Activated CD8-positive, alpha-beta memory T cell treated with anti-CD3 and anti-CD28 coated beads, Interleukin-2, amount 50 U/mL, for 24 hours (primary cell): ENCODE measurements at regions not wholly inside any gene's neighbourhood (a gene's known extent, or its start where the extent isn't known, plus 50 kb on each side); places are given as distances from the start of the nearest gene placed in this dataset.
"Not testable (repeated sequence)": the region's sequence is repeated elsewhere in the genome, so short reads cannot be mapped to it uniquely, and the experiment has no call there.

ENCODE experiments used
- DNase-seq: peaks from one replicate; pipeline ENCODE4 v3.0.0-alpha.2; 2020; ENCODE audit errors: extremely low read depth

GRCh38 chr3:106531771-106532329 lies 663.0 kb upstream of the CBLB start:
- not testable (repeated sequence) for DNase-seq

- no peak for DNase-seq
These were observed 664.4 kb upstream of the CBLB start for GRCh38 chr3:106533093-106533787.

- no peak for DNase-seq
These were observed 665.0 kb upstream of the CBLB start for GRCh38 chr3:106533788-106534160.

DNA sequence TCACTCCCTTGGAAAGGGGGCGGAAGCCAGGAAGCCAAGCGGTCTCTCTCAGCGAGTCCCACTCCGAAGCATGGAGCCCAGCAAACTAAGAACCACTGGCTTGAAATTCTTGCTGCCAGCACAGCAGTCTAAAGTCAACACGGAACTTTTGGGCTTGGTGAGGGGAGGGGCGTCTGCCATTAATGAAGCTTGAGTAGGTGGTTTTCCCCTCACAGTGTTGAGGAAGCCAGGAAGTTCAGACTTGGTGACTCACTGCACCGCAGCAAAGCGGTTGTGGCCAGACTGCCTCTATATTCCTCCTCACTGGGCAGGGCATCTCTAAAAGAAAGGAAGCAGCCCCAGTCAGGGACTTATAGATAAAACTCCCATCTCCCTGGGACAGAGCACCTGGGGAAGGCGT lies 665.4 kb upstream of the CBLB start:
- DNase-seq: peak; percentile 25

GRCh38 chr3:106540743-106541142 lies 671.9 kb upstream of the CBLB start:
- no peak for DNase-seq

DNA sequence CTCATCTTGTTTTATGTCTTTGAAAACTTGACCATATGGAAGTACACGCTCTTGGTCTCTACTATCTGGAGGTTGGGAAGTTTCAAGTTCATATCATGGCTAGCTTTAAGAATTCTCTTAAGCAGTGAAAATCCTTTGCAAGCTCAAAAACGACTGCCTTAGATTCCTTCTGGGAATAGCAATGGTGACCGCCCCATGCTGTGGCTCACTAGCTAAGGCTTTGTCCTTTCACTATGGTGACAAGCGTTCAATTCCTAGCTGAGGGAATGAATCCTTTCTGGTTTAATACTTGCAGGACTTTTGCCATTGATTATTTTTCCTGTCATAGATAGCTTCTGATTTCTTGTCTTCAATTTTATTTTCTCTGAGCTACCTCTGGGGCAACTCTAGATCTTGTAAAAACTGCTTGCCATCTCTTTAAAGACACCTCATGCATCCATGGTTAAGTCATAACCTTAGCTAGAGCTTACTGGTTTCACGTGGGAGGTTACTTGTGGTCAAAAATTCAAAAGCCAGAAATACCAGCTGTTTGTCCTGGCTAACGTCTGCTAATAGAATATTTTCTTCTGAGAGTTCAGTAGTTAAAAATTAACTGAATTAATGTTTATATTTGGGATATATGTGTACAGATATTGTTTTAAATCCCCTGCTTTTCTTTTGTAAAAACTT lies 673.4 kb upstream of the CBLB start:
- no peak for DNase-seq

GRCh38 chr3:106552351-106553043 lies 683.7 kb upstream of the CBLB start:
- no peak for DNase-seq

DNA sequence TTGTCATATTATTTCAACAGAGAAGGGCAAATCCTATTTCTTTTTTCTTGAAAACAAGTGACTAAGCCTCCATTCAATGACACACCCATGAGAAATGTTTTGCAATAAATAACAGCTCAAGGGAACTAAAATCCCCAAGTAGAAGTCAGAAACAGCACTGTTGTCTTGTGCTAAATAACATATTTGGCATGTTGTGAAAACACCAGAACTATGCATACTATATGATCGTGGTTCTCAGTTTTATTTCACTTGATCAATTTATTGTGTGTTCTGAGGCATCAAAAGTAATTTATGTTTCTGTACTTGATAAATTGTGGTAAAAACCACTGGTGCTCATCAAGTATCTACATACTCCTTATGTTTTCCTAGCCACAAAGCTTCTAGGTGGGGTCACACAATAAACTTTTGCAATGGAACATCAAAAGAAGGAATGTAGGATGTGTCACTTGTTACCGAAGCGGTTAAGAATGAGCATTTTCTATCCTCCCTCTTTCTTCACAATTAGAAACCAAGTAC lies 691.7 kb upstream of the CBLB start:
- no peak for DNase-seq

DNA sequence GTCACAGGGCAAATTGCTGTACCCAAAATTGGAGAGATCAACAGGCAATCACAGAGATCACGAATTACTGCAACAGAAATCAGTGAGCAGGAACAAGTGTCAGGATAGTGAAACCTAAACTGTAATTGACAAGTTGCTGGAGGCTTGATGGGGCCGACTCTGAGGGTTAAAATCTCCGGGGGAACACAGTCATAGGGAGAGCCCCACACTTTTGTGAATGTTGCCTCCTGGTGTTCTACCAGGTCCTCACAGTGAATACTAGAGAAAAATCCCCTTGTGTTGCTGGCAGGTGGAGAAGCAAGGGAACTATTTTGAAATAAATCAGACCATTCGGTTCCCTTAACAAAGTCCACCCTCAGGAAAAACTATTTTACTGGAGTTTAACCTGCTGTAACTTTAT lies 697.5 kb upstream of the CBLB start:
- DNase-seq: no peak

- DNase-seq: no peak
These were observed 701.6 kb upstream of the CBLB start for GRCh38 chr3:106570426-106570825.

GRCh38 chr3:106573605-106574004 lies 704.8 kb upstream of the CBLB start:
- no peak for DNase-seq

DNA sequence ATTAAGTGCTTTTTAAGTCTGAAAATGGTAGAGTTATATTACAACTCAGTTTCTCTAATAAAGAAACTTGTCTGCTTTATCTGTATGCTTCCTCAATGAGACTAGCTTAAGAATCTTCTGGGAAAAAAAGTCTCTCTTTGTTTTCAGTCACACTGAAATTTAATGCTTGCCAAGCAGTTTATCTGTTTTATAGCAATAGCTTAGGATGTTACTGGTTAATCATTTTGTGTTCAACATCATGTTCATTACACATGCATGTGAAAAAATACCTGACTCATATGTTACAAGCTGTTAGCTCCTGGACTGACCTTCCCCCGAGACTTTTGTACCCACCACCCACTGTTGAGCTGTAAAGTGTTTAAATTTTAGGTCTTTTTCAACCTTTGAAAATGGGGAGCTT lies 706.2 kb upstream of the CBLB start:
- DNase-seq: no peak

GRCh38 chr3:106577241-106577640 lies 708.4 kb upstream of the CBLB start:
- DNase-seq: no peak

- DNase-seq: no peak
These were observed 710.1 kb upstream of the CBLB start for GRCh38 chr3:106578911-106579310.

DNA sequence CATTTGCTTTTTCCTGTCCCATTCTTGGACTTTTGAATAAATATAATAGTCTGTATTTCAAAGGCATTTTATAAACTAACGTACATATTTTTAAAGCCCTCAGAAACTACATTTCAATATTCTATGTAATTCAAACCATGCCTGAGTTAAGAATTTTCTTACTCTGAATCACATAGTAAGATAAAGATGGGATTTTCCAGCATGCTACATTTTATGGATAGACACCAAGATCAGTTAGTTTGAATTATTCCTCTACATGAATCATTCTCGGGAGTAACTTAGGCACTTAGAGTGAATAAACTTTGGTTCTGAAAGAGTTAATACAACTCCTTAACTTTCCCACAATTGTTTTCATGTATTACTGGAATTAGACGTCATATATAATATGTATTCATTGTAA lies 713.3 kb upstream of the CBLB start:
- no peak for DNase-seq

- DNase-seq: no peak
These were observed 718.7 kb upstream of the CBLB start for GRCh38 chr3:106587551-106587950.

DNA sequence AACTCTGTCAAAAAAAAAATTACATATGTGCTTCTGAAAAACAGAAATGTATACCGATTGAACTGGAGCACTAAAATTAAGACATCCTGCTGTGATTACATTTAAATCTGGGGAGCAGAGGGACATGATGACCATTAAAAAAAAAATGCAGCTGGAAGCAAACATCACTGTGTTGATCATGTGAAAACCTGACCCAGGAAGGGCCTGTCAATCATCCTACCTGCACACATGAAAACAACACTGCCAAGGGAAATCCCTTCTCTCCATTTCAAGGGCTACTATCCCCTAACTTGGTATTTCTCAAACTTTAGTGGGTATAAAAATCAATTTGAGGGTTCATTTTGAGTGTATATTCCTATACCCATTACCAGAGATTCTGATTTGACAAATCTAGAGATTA lies 719.9 kb upstream of the CBLB start:
- no peak for DNase-seq

GRCh38 chr3:106589311-106589942 lies 720.6 kb upstream of the CBLB start:
- no peak for DNase-seq

GRCh38 chr3:106590216-106590615 lies 721.4 kb upstream of the CBLB start:
- no peak for DNase-seq

- no peak for DNase-seq
These were observed 724.6 kb upstream of the CBLB start for GRCh38 chr3:106593381-106593780.

GRCh38 chr3:106609666-106610301 lies 741.0 kb upstream of the CBLB start:
- DNase-seq: peak; percentile 24
